ENCODE measurements at regions not wholly inside any gene's neighbourhood (a gene's known extent, or its start where the extent isn't known, plus 50 kb on each side); places are given as distances from the start of the nearest gene placed in this dataset.
A peak's percentile ranks its signal among the peaks of the same experiment; 100 is the strongest.

DNA sequence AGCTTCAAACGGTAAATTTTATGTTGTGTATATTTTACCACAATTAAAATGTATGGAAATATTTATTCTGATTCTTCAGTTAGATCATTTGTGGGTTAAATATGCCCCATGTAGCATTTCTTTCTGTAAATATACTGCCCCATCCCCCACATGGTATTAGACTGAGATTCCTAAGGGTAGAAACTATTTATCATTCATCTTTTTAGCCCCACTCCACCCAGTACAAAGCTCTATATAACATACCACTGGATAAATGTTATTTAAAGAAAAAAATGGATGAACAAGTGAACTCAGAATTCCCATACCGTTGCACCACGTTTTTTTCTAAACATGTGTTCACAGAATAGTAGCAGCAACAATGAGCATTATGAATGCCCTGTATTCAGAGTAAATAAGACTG is 234.0 kb upstream of the IRF2BP2 start:
- Histone ChIP-seq H3K4me3 (no peak overlapping the region), H3K27ac (no peak overlapping the region)
- DNase-seq (ENCODE audit: low spot score) = no peak
- TF ChIP-seq, protein P1, sequence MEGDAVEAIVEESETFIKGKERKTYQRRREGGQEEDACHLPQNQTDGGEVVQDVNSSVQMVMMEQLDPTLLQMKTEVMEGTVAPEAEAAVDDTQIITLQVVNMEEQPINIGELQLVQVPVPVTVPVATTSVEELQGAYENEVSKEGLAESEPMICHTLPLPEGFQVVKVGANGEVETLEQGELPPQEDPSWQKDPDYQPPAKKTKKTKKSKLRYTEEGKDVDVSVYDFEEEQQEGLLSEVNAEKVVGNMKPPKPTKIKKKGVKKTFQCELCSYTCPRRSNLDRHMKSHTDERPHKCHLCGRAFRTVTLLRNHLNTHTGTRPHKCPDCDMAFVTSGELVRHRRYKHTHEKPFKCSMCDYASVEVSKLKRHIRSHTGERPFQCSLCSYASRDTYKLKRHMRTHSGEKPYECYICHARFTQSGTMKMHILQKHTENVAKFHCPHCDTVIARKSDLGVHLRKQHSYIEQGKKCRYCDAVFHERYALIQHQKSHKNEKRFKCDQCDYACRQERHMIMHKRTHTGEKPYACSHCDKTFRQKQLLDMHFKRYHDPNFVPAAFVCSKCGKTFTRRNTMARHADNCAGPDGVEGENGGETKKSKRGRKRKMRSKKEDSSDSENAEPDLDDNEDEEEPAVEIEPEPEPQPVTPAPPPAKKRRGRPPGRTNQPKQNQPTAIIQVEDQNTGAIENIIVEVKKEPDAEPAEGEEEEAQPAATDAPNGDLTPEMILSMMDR (IDR thresholded peaks at IDR 0.05) = no peak

DNA sequence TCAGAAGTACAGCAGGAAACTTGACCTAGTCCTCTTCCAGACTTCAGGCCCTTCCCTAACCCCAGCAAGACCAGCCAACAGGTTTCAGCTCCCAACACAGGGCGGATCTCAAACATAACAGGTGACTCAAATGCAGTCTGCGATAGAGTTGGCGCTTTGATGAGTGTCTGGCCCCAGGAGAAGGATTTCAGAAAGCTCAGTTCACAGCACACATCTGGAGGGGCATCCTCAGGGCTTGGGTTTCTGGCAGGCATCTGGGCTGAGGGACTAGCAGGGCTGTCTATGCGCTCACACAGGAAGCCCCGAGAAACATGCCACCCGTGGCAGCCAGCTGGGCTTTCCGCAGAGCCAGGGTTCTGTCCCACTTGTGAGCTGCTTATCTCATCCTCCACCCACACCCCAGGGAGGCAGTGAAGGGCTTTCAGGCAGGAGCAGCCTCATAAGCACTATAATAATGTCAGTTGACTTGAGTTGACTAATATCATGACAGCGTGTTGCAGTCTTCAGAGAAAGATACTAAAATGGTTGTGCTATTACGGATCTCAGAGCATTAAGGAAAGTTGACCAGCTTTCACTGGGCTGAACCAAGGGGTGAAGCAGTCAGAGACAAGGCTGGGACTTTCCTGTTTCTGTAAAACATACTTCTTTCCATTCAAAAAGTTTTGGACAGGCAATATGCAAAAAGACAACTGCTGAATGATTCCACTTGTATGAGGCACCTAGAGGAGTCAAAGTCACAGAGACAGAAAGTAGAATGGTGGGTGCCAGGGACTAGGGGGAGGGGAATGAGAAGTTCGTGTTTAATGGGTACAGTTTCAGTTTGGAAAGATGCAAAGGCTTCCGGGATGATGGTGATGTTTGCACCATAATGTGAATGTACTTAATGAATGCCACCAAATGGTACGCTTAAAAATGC is 233.0 kb upstream of the IRF2BP2 start:
- Histone ChIP-seq H3K27ac (peak overlapping the region in 1 of 2 donors; percentile 26), H3K4me3 (no peak overlapping the region)
- TF ChIP-seq, protein P1 (IDR thresholded peaks at IDR 0.05) = no peak
- no peak for DNase-seq (ENCODE audit: low spot score)

DNA sequence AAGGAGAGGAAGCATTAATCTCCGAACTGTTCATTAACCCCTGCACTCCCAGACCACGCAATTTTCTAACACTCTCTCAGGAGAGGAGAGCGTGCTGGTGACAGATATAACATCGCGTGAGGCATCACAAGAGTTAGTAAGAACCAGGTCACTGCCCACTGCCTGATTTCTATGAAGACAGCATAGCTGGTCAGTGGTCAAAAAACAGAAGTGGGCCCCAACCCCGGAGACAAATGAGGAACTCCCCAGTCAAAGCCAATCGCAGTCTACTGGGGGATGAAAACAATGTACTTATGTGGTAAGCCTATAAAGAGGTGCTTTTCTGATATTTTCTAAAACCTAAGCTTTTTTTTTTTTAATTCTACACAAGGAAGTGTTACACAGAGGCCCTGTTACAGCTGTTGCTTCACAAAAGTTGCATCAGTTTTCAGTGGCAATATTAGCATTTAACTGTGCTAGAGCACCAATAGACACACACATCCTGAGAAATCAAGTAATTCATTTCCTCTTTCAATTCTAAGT is 231.8 kb upstream of the IRF2BP2 start:
- TF ChIP-seq, protein P1 (IDR thresholded peaks at IDR 0.05) = no peak
- no peak for DNase-seq (ENCODE audit: low spot score)
- Histone ChIP-seq H3K4me3 (no peak overlapping the region), H3K27ac (peak overlapping the region in 1 of 2 donors; percentile 31)

DNA sequence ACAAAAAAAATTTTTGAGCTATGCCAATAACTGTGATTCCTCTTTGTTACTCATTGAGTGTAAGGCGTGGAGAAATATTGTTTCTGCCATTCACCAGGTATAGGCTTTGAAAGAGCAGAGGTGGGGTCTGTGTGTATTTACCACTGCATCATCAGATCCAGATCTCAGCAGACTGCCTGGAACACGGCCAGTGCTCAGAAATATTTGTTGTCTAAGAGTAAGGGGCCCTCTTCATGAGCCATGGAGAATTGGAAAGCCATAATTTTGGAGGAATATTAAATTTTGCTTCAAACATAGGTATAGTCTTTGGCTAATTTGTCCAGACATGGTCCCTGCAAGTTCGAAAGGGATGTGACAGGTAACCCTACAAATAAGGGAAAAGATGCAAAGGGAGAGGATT is 231.3 kb upstream of the IRF2BP2 start:
- no peak for DNase-seq (ENCODE audit: low spot score)
- Histone ChIP-seq H3K27ac (peak overlapping the region in 1 of 2 donors; percentile 31), H3K4me3 (no peak overlapping the region)
- TF ChIP-seq, protein P1 (IDR thresholded peaks at IDR 0.05) = no peak

DNA sequence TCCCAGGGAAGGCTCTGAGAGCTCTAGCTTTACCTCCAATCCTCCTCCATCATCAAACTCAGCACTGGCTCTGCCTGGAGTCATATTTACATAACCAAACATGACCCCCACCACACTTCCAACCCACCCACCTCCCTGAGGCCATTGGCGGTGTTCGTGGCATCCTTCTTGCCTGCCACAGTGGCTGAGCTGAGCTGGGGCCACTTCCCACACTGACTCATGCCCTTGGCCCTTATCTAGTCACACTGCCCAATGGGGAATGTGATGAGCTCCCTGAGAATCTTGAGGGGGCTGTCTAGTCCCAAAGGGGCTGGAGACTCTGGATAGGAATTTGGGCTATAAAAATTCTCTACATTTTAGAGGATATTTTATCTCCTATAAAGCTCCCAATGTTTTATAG is 230.9 kb upstream of the IRF2BP2 start:
- no peak overlapping the region for H3K27ac ChIP-seq
- no peak overlapping the region for H3K4me3 ChIP-seq
- DNase-seq (ENCODE audit: low spot score) = no peak
- TF ChIP-seq, protein P1 (IDR thresholded peaks at IDR 0.05) = no peak

DNA sequence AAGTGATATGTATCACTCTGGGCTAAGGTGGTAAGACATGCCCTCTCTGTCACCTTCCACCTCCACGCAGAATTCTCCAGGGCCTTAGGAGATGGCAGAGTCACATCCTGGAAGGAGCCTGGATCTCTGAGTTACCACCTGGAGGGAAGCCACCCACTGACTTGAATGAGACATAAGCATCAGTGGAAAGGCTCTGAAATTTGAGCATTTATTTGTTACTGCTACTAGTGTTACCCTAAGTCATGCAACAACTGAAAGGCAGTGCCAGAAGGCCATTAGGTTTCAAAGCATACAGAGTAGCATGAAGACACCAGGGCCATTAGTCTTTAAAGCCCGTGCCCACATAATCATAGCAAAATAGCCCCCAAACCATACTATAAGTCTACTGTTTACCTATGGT is 230.3 kb upstream of the IRF2BP2 start:
- DNase-seq (ENCODE audit: low spot score) = no peak
- TF ChIP-seq, protein P1 (IDR thresholded peaks at IDR 0.05) = no peak

DNA sequence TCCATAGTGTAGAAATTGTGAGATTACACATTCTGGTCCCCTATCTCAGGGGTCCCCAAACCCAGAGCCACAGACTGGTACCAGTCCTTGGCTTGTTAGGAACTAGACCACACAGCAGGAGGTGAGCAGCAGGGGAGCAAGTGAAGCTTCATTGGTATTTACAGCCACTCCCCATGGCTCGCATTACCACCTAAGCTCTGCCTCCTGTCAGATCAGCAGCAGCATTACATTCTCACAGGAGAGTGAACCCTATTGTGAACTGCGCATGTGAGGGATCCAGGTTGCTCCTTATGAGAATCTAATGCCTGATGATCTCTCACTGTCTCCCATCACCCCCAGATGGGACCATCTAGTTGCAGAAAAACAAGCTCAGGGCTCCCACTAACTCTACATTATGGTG is 229.7 kb upstream of the IRF2BP2 start:
- DNase-seq (ENCODE audit: low spot score) = no peak
- TF ChIP-seq, protein P1 (IDR thresholded peaks at IDR 0.05) = no peak

More for the DNA sequence above, 230.3 kb upstream of the IRF2BP2 start:
- H3K27ac ChIP-seq = no peak overlapping the region
- H3K4me3 ChIP-seq = no peak overlapping the region

More for the DNA sequence above, 229.7 kb upstream of the IRF2BP2 start:
- Histone ChIP-seq H3K4me3 (no peak overlapping the region), H3K27ac (no peak overlapping the region)
